ENCODE measurements at regions not wholly inside any gene's neighbourhood (a gene's known extent, or its start where the extent isn't known, plus 50 kb on each side); places are given as distances from the start of the nearest gene placed in this dataset.

DNA sequence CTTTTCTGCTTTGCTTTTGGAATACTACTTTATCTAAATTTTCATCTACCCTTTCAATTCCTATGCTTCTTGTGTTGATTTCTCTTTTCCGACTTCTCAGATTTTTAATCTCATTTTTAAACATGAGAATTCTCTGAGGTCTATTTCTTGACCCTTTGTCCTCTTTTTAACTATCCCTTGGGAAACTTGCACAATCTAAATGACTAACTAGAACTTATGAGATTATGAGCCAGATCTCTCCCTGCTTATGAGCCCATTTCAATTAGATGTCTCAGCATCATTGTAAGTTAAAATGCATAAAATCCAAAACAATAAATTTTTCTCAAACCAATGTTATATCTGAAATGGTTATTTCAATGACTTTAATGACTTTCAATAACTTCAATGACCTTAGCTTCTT is 296.9 kb upstream of the AGTR1 start:
- no peak overlapping the region for H2AFZ ChIP-seq (ENCODE audit: control insufficient read depth, low read depth, low read length)
- H3K9ac ChIP-seq (ENCODE audit: control insufficient read depth, insufficient read depth, low read length) = no peak overlapping the region
- TF ChIP-seq POU2F2 (IDR thresholded peaks at IDR 0.05; ENCODE audit: borderline replicate concordance, low read depth, low read length) = no peak
- no peak for TF ChIP-seq POLR2A (IDR thresholded peaks at IDR 0.05; ENCODE audit: low read depth, low read length)
- TF ChIP-seq PAX5 (IDR thresholded peaks at IDR 0.05; ENCODE audit: borderline replicate concordance, low read depth, low read length) = no peak
- TF ChIP-seq SIN3A (IDR thresholded peaks at IDR 0.05; ENCODE audit: low read depth, low read length) = no peak
- TF ChIP-seq, protein P1, sequence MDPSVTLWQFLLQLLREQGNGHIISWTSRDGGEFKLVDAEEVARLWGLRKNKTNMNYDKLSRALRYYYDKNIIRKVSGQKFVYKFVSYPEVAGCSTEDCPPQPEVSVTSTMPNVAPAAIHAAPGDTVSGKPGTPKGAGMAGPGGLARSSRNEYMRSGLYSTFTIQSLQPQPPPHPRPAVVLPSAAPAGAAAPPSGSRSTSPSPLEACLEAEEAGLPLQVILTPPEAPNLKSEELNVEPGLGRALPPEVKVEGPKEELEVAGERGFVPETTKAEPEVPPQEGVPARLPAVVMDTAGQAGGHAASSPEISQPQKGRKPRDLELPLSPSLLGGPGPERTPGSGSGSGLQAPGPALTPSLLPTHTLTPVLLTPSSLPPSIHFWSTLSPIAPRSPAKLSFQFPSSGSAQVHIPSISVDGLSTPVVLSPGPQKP (IDR thresholded peaks at IDR 0.05; ENCODE audit: low read depth, low read length) = no peak
- no peak for TF ChIP-seq SMAD1 (IDR thresholded peaks at IDR 0.05; ENCODE audit: low read depth, partially characterized antibody)
- TF ChIP-seq SPI1 (IDR thresholded peaks at IDR 0.05; ENCODE audit: borderline replicate concordance, insufficient read depth, low read depth, low read length) = no peak
- TF ChIP-seq, protein P2, sequence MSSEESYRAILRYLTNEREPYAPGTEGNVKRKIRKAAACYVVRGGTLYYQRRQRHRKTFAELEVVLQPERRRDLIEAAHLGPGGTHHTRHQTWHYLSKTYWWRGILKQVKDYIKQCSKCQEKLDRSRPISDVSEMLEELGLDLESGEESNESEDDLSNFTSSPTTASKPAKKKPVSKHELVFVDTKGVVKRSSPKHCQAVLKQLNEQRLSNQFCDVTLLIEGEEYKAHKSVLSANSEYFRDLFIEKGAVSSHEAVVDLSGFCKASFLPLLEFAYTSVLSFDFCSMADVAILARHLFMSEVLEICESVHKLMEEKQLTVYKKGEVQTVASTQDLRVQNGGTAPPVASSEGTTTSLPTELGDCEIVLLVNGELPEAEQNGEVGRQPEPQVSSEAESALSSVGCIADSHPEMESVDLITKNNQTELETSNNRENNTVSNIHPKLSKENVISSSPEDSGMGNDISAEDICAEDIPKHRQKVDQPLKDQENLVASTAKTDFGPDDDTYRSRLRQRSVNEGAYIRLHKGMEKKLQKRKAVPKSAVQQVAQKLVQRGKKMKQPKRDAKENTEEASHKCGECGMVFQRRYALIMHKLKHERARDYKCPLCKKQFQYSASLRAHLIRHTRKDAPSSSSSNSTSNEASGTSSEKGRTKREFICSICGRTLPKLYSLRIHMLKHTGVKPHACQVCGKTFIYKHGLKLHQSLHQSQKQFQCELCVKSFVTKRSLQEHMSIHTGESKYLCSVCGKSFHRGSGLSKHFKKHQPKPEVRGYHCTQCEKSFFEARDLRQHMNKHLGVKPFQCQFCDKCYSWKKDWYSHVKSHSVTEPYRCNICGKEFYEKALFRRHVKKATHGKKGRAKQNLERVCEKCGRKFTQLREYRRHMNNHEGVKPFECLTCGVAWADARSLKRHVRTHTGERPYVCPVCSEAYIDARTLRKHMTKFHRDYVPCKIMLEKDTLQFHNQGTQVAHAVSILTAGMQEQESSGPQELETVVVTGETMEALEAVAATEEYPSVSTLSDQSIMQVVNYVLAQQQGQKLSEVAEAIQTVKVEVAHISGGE (CRISPR knock-in tag; IDR thresholded peaks at IDR 0.05) = no peak
- no peak for TF ChIP-seq RFX5 (IDR thresholded peaks at IDR 0.05; ENCODE audit: low read depth, low read length)
- H3K27me3 ChIP-seq (replicated peaks in 1 of 2; ENCODE audit: control insufficient read depth in 2 of 2, insufficient read depth in 2 of 2, low read length in 1 of 2) = no peaks in the 10 kb centered on the region; a peak in 1 of 4 replicates
- H3K4me2 ChIP-seq (ENCODE audit: control insufficient read depth, insufficient read depth) = no peak overlapping the region
- ChIA-PET SMC1A (ENCODE audit: uncharacterized antibody, unreplicated experiment) (interaction anchor here (1.5 kb wide), 1 partner anchor 21 kb away, joined by 6 read pairs; no protein-coding TSS in a partner anchor), RAD21 (ENCODE audit: unreplicated experiment) (no interaction called here), CTCF (interaction anchor here (2.5 kb wide), 1 partner anchor 20 kb away, joined by 10 read pairs; no protein-coding TSS in a partner anchor), POLR2A (no interaction called here)
- no peaks in the 10 kb centered on the region for H4K20me1 ChIP-seq (ENCODE audit: control insufficient read depth, insufficient read depth)
- no TSS peak for BruUV-seq (replicated peaks)
- no peak overlapping the region for H3K4me3 ChIP-seq
- no peaks in the 10 kb centered on the region for H3K36me3 ChIP-seq (ENCODE audit: control insufficient read depth in 2 of 2, insufficient read depth in 2 of 2, low read length in 1 of 2)
- no peak for ATAC-seq
- H3K27ac ChIP-seq (ENCODE audit: control insufficient read depth, insufficient read depth) = no peak overlapping the region
- intact Hi-C loops (cut with micrococcal nuclease; ENCODE audit: unreplicated experiment) (no loop called here), in situ Hi-C loops (cut with MboI) (no loop called here)
- WGBS (ENCODE audit: insufficient coverage, insufficient replicate concordance, low lambda C conversion rate, missing lambda C conversion rate) = 0% methylated on average over 1 of the region's 1 CpG
- DNase-seq (ENCODE audit: low read depth, low spot score) = no peak
- no peak for FAIRE-seq
- H3K9me3 ChIP-seq (replicated peaks; ENCODE audit: control insufficient read depth, insufficient read depth, low read length) = no peaks in the 10 kb centered on the region
- H3K79me2 ChIP-seq (ENCODE audit: control insufficient read depth, insufficient read depth, low read length) = no peaks in the 10 kb centered on the region
- no peaks in the 10 kb centered on the region for H3K4me1 ChIP-seq (ENCODE audit: control insufficient read depth, insufficient read depth, low read length)
